ENCODE measurements at regions not wholly inside any gene's neighbourhood (a gene's known extent, or its start where the extent isn't known, plus 50 kb on each side); places are given as distances from the start of the nearest gene placed in this dataset.

DNA sequence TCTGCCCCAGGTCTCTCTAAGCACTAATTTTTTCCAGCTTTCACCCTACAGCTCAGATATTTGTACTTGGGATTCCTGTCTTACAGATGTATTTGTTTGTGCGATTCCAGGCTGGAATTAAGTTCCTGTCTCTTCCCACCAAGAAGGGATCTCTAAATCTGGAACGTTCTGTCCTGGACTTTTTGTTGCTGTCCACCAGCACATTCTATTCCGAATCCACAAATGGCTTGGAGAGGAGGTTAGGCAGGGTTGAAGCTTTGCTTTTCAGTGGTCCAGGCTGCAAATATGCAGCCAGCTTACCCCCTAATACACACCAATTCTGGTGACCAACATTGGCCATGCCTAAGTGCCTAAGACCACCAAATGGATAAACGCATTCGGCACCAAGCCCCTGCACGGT lies 315.0 kb downstream of the TNS1 start:
- DNase-seq: no peak

DNA sequence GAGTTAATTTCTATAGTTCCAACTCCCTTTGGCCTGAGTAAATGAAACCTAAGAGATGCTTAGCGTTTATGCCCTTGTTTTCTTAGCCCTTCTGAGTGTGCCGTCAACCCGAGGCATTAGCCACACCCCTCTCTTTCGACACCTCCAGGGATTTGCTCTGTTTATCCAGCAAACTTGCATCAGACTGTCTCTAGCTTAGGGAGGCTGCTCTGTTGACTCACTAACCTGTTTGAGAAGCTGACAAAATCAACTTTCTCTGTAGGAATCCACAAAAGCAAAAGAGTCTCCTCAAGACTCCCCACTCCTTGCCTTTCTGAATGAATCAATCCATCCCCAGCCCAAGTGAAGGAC lies 317.6 kb downstream of the TNS1 start:
- DNase-seq: no peak

DNA sequence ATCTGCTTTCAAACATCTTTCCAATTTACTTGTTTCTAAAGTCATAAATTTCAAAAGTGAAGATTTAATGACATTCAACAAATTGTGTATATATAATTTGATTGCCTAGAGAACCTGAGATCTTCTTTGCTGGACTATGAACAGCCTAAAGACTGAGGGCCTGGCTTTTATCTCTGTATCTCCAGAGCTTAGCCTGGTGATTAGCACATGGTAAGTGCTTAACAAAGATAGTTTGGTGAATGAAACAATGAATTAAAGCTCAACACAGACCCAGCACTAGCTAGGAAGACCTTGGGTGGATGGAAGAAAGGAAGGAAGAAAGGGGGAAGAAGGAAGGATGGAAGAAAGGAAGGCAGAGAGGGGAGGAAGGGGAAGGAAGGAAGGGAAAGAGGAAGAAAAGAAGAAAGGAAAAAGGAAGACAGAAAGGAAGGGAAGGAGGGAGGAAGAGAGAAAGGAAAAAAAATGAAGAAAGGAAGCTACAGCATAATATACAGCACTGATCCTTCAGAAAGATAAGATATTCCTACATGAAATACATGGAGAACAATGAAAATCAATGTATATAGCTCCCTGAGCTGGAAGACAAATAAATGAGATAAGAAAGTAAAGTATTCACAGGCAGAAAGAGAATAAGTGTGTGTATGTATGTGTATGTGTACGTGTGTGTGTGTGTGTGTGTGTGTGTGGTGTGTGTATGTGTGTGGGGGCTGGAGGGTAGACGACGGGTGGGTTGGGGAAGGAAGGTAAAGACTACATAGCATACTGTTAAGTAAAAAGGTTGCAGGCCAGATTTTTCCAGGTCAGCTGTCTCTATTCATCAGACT lies 318.2 kb downstream of the TNS1 start:
- no peak for DNase-seq

DNA sequence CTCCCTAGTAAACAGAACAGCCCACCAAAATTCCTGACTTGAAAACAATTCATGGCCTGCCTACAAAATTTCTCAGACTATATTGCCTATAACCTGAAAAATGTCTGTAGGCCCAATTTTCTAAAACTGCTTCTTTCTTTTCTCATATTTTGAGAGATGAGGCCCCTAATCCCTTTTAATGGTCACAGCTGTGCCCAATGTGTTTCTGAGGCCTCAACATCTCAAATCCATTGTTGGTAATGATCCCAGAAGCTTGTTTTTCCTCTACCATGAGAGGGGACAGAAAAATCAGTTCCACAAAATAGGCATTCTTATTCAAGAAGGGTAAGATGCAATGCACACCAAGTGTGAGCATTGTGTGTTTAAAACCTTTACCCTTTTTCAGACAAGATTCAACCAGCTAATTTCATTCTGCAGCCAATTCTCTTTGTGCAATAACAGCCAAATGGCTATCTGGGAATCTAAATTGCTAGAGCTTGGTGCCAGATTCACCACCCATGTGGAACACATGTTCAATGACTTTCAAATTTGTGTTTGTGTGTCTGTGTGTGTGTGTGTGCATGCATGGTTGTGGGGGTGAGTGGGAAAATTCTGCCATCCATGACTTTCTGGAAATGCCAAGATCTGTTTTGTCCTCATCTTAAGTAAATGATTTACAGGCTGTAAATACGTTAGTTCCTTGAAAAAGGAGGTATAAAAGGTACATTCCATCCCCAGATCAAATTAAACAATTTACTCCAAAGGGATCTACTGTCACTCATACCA lies 319.5 kb downstream of the TNS1 start:
- no peak for DNase-seq

DNA sequence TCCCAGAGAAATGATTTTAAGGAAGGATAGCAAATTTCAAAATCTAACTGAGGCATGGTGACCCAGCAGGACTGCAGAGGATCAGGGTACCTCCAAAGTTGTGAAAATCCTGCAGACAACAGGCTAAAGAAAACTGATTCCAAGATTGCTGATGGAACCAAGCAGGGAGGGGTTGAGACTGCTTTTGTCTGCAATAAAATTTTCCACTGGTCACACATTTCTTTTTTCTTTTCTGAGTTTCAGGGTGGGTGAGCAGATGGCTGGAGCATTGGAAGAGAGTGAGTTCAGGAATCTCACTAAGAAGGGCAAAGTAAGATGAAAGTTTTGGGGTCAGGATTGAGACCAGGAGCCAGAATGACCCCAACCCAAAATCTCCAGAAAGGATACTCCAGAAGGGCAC lies 321.0 kb downstream of the TNS1 start:
- no peak for DNase-seq

DNA sequence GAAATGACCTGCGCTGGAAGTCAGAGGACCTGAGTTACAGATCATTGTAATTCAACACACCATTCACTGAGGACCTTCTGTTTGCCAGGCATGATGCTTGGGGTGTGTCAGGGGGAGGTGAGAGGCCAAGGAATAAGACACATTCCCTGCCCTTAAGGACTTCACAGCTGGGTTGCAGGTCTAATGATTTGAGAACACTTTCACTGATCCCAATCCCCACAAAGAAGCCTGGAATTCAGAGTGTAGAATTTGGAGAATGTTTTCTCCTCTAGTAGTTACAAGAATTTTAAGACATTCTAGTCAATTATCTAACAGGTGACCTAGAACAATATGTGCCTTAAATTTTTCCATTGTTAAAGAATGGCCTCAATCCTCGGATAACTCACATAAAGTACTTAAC lies 322.4 kb downstream of the TNS1 start:
- no peak for DNase-seq

DNA sequence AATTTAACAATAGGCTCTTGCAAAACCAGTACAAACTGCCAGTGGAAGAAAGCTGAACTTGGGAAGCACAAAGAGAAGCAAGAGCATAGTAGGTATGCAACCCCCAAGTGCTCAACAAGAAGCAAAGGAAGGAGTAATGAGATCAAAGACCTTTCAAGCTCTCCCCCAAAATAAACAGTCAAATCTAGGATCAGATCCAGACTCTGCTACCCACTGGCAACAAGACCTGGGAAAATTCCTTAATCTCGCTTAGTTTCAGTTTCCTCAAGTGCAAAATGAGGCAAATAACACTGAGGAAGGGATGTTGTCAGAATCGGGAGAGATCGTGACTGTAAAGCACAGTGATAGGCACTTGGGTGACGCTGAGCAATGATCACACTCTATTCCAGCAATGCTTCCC lies 329.2 kb downstream of the TNS1 start:
- DNase-seq: no peak

DNA sequence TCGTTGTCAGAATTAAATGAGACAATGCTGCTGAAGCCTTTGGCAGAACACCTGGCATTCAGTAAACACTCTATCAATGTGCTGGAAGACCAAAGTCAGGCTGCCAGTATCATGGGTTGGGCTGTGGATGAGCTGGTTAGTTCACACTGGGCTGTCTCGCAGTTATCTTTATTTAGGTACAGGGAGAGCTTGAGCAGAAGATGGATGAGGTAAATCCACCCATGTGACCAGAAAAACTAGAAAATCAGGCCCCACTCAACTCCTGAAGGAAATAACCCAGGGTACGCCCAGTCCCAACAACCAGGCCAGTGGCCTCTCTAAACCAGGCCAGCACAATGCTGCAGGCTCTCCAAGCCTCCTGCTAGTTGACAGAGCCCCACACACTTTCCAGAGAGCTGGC lies 330.3 kb downstream of the TNS1 start:
- DNase-seq: no peak

DNA sequence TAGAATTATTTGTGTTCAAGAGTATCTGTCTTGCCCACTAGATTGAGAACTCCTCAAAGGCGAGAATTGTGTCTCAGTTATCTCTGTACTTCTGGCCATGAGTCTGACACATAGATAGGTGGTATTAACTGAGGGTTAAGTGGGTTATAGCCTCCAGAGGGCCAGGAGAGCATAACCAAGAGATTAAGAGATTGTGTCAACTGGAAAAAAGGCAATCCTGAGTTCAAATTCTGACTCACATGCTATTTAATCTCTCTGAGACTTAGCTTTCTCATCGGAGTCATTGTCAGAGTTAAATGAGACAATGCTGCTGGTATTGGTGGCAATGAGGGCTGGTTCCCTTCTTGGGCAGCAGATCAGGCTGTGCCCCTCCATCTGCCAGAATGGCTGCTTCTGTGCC lies 330.9 kb downstream of the TNS1 start:
- no peak for DNase-seq

DNA sequence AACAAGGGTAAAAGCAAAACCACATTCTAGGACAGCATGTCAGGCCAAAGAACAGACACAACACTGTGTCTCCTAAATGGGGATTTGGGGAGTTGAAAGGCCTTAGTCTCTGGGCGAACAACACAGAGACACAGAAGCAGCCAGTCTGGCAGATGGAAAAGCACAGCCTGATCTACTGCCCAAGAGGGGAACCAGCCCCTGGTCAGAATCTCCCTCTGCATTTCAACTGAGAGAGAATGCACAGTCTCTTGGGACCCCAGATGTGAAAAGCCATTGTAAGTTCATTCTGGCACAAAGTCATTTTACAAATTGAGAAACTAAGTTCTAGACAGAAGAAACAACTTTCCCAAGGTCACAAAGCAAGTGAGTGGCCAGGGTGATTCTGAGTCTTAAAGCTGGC lies 331.7 kb downstream of the TNS1 start:
- DNase-seq: no peak

DNA sequence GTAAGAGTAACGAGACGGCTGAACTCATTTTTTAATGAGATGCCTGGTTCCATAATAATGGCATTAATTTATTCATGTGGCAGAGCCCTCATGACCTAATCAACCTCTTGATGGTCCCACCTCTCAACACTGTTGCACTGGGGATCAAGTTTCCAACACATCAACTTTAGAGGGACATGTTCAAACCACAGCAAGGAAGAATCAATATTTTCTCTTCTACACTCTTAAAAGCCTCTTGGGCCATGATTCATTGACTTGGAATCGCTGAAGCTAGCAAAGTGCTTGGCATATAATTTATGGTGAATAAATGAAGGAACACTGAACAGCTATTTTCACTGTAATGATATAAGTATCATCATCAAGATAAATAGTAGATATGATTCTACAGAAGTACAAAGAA lies 333.0 kb downstream of the TNS1 start:
- no peak for DNase-seq

DNA sequence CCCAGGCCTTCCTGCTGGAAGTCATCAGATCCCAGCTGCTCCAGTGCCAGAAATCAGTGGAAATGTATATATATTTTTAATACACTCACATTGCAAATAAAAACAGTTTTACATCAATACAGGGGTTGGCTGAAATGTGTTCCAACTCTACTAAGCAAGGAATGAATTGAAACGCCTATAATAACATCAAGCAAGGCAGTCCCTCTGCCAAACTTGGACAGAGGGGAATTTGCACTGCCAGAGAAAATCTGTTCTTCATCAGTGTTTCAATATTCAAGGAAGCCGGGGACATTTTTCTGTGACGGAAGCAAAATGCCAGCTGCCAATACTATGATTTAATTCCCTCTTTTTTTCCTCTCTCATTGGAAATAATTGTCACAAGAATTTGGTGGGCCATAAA lies 335.3 kb downstream of the TNS1 start:
- DNase-seq: no peak

DNA sequence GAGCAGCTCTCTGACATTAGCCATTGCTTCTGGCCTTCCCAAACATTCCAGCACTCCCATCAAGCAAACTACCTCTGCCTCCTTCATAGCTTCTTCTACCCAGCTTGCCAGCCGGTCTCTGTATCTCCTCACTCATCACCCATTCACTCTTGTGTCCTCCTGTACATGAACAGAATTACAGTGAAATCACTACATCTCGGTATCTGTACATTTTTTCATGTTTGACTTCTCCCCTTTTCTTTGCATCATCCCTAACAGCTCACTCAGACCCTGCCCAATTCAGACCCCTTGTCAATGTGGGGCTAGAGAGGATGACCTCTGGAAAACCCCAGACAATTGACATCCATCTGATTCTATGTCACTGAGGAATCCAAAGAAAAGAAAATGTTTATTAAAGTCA lies 335.8 kb downstream of the TNS1 start:
- DNase-seq: no peak

DNA sequence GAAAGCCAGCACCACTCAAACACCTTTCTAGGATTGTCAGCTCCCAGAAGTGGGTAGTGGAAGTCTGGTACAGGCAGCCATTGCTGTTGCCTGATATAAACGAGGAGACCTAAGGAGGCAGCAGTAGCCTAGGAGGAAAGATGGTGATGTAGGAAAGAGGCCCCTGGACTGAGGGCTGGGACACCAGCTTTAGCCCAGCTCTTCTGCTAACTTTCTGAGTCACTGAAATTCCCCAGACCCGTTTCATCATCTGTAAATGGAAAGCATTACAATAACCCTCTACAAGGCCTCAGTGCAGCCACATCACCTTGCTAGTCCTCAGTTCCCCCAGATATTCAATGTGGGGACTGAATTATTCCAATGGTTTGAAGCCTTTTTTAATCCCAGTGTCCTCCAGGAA lies 336.5 kb downstream of the TNS1 start:
- no peak for DNase-seq

DNA sequence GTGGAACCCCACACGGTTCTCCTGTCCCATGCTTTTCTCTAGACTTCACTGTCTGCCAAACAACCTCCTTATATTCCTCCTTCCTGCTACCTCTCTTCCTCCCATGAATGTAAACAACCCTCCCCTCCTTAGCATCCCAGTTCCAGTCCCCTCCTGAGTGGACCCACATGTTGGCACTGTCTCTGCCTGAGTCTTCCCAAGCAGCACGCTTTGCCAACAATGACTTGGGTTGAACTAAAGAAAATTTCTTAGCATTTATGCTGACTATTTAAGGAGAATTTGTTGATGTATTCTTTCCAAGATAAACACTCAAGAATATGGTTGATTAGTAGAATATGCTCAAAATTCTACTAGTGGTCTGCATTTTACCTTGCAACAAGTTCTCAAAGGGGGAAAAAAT lies 338.0 kb downstream of the TNS1 start:
- DNase-seq: no peak

DNA sequence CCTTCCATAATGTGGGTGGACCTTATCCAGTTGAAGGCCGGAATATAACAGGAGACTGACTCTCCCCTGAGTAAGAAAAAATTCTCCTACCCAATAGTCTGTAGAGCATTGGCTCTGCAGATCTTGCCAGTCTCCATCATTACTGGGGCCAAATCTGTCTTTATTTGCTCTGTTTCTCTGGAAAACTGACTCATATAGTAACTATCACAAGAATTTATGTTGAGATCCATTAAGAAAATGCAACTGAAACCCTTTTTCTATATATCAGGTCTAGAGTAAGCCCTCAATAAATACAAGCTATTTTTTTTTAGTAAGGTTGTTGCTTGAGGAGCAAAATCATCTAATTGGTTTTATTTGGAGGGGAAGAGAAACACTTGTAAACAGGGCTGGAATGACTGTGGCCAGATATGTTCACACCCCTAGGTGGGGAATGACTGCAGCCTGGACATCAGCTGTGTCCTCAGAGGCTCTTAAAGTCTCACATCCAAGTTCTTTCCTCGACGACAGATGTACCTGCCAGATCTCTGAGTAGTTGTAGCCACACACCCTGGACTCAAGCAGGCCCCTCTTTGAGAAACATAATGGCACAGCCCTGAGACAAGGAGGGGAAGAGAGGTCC lies 339.7 kb downstream of the TNS1 start:
- DNase-seq: no peak

DNA sequence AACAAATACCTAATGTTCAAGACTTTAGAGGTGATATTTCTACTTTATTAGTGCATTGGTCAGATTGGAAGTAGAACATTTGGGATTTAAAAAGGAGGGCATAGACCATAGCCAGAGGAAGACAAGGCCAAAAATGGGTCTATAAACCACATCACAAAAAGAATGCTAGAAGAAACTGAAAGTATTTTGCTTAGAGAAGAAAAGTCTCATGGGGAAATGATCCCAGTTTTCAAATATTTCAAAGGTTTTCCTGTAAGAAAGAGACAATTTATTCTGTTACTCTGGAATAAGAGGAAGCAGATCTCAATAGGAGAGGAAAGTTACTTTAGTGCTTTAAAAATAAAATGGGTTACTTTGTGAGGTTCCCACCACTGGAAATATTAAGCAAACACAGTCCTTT lies 341.4 kb downstream of the TNS1 start:
- DNase-seq: no peak

DNA sequence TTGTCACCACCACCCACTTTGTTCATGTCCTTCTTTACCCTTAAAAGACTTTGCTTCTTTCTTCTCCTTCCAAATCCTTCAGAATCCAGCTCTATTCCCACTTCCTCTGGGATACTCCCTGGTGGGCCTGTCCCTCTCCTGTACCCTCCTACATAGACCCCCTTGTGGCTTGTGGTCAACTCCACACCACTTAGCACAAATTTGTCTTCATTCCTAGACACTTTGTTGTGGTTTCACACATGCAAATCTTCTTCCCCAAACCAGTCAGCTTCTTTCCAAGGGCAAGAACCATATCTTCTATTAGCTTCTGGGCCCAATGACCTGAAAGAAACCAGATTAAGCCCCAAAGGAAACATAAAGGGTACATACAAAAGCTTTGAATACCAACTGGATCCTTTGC lies 342.4 kb downstream of the TNS1 start:
- no peak for DNase-seq

DNA sequence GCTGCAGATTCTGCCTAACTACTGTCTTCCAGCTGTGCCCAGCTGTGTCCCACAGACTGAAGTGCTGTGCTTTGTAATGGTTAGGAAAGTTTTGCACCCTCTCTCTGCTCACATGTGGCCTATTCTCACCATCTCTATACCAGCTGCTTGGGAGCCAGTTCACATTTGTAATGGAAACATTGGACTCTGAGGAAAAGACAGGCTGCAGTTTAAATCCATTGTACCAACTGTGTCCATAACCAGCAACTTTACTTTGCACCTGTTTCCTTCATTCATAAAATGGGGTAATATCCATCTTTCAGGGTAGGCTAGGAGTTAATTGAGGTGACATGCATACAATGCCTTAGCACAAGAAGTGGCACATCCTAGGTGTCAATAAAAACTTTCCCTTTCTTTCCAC lies 344.0 kb downstream of the TNS1 start:
- no peak for DNase-seq

DNA sequence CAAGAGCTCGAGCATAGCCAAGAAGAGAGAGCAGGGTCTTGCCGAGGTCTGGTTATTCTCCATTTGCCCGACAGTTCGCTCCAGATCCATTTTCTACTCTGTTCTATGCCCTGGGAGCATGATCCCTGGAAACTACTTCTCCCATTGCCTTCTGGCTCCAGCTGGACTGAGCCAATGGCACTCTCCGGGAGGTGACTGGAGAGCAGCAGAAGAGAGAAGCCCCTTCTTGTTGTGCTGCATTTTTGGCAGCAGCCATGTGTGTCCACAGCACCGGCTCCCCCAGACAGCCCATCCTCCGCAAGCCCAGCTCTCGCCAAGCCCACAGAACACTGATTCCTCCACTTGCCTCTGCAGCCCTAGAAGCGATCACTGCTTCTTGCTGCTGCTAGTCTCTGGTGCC lies 345.5 kb downstream of the TNS1 start:
- DNase-seq: no peak

DNA sequence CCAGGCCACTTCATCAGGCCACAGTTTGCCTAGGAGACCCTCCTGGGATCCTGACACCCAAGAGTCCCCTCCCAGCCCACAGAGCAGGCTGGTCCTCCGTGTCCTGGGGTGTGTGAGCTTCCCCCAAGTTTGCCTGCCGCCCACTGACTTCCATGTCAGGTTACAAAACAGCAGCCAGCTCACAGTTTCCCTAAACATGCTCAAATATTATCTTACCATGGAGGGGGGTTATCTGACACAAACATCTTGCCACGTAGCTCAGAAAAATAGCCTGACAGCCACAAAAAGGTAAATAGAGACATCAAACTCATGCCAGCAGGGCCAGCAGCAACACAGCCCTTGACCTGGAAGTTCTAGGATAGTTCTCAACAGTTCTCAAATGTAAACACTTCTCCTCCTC lies 346.5 kb downstream of the TNS1 start:
- no peak for DNase-seq

DNA sequence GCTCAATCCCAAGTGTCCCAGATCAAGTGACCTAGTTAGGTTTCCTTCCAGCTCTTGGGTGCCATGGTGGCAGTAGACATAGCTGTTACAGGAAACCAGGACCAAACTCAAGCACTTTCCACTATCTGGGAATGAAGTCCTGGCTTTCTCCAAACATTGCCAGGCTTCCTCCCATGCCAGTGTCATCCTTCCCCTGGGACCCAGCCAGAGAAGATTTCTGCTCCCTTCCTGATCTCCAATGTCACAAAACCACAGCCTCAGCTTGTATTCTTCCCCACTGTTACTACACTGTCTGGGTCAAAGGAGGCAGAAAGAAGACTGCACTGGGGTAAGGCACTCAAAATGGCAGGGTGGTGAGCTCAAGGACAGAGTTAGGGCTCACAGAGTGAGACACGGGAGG lies 347.1 kb downstream of the TNS1 start:
- no peak for DNase-seq

DNA sequence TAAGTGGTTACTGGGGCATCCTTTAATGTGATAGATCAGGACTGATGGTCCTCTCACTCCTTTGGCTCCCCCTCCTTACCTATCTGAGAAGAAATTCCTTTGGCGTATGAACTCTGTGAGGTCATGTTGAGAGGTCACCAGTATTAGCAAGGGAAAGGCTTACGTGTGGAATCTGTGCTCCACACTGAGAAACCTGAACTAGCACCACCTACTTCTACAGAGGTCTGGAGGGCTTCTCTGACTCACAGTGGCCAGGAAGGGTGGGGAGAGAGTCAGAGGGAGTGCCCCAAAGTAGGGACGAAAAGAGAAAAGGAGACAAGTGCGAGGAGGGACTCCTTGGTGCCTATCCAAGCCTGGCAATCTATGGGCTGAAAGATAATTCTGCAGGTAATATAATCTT lies 348.6 kb downstream of the TNS1 start:
- DNase-seq: no peak
